Vagina (tissue), 2 donors: ENCODE measurements at regions not wholly inside any gene's neighbourhood (a gene's known extent, or its start where the extent isn't known, plus 50 kb on each side); places are given as distances from the start of the nearest gene placed in this dataset.
"Not testable (repeated sequence)": the region's sequence is repeated elsewhere in the genome, so short reads cannot be mapped to it uniquely, and the experiment has no call there.

Experiments
- DNase-seq, 2 donors: peaks; one replicate each; pipeline ENCODE4 v3.0.0-alpha.2; 2017; ENCODE audit errors: extremely low spot score in 2 of 2
- H3K27ac ChIP-seq: fragments of 200-600 bp; sonication (generic); one replicate; pipeline ENCODE4 v1.5.1; 2019
- H3K27me3 ChIP-seq: fragments of 200-600 bp; sonication (generic); one replicate; pipeline ENCODE4 v1.5.1; 2019
- H3K36me3 ChIP-seq, 2 donors: fragments of 200-600 bp; sonication (generic); one replicate each; pipeline ENCODE4 v1.5.1; 2017 to 2019
- H3K4me1 ChIP-seq: fragments of 200-600 bp; sonication (generic); one replicate; pipeline ENCODE4 v1.5.1; 2019
- H3K4me3 ChIP-seq, 2 donors: fragments of 200-600 bp; sonication (generic); 1 replicate in 1 of 2; 2 replicates in 1 of 2; pipeline ENCODE4 v1.5.1; 2016 to 2019
- H3K9me3 ChIP-seq: fragments of 200-600 bp; sonication (generic); one replicate; pipeline ENCODE4 v1.5.1; 2019
- POLR2A ChIP-seq, 2 donors: fragments of 450-650 bp; IDR thresholded peaks; one replicate each; pipeline ENCODE4 v1.6.1; 2017; ENCODE audit warnings: antibody characterized with exemption in 2 of 2, mild to moderate bottlenecking in 2 of 2, moderate library complexity in 2 of 2
- POLR2AphosphoS5 ChIP-seq, 2 donors: sonication (generic); formaldehyde crosslinking; IDR thresholded peaks; one replicate each; pipeline ENCODE4 v1.9.0; 2017; ENCODE audit warnings: antibody characterized with exemption in 2 of 2, mild to moderate bottlenecking in 2 of 2, low read depth in 1 of 2; ENCODE audit not compliant: insufficient read depth in 1 of 2
- intact Hi-C: fragments of 100-400 bp; cut with DNase I; formaldehyde crosslinking; loops from one replicate; pipeline ENCODE4 v1.15.1; 2023
- TF ChIP-seq, protein P1 (sequence below), 3 experiments: fragments of 450-650 bp in 2 of 3; fragments of 200-600 bp in 1 of 3; sonication (generic) in 1 of 3; IDR thresholded peaks; one replicate each; pipeline ENCODE4 v1.5.1; 2017 to 2019; ENCODE audit warnings: antibody characterized with exemption in 3 of 3, mild to moderate bottlenecking in 2 of 3, moderate library complexity in 2 of 3

GRCh38 chr6:4412488-4412887, 277.1 kb upstream of the ECI2 start:
- no peak overlapping the region for H3K27ac ChIP-seq
- TF ChIP-seq POLR2AphosphoS5 (IDR thresholded peaks at IDR 0.05; ENCODE audit: insufficient read depth in 1 of 2, low read depth in 1 of 2) = no peak
- no peak for TF ChIP-seq POLR2A (IDR thresholded peaks at IDR 0.05)
- H3K27me3 ChIP-seq = no peaks in the 10 kb centered on the region
- intact Hi-C loops = no loop called here
- H3K4me1 ChIP-seq = peaks cover 5% of the 10 kb centered on the region
- no peaks in the 10 kb centered on the region for H3K9me3 ChIP-seq
- DNase-seq = no peak
- H3K36me3 ChIP-seq = no peaks in the 10 kb centered on the region
- no peak overlapping the region for H3K4me3 ChIP-seq

DNA sequence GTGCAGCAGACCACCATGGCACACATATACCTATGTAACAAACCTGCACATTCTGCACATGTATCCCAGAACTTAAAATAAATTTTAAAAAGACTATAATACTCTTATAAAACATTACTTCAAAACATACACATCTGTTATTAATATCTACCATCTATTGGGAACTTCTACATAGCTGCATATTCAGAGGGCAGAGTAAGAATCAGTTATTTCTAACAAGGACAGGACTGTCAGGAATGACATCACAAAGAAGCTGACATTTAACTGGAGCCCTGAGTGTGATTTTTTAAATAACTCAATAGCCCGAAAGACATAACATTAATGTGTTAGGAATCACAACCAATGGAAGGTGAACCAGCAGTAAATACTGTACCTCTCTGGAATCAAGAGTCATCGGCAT, 276.7 kb upstream of the ECI2 start:
- no peaks in the 10 kb centered on the region for H3K9me3 ChIP-seq
- intact Hi-C loops = no loop called here
- H3K4me3 ChIP-seq = no peak overlapping the region
- H3K27ac ChIP-seq = no peak overlapping the region
- TF ChIP-seq POLR2AphosphoS5 (IDR thresholded peaks at IDR 0.05; ENCODE audit: insufficient read depth in 1 of 2, low read depth in 1 of 2) = no peak
- TF ChIP-seq POLR2A (IDR thresholded peaks at IDR 0.05) = no peak
- no peak for DNase-seq
- H3K4me1 ChIP-seq = peaks cover 5% of the 10 kb centered on the region
- H3K27me3 ChIP-seq = no peaks in the 10 kb centered on the region
- no peaks in the 10 kb centered on the region for H3K36me3 ChIP-seq

- H3K27ac ChIP-seq, H3K9me3 ChIP-seq, H3K36me3 ChIP-seq, H3K4me3 ChIP-seq, intact Hi-C loops, DNase-seq, H3K27me3 ChIP-seq: not testable (repeated sequence)
- peaks cover 11% of the 10 kb centered on the region for H3K4me1 ChIP-seq
Measured at GRCh38 chr6:4407710-4408109, 272.3 kb upstream of the ECI2 start.

DNA sequence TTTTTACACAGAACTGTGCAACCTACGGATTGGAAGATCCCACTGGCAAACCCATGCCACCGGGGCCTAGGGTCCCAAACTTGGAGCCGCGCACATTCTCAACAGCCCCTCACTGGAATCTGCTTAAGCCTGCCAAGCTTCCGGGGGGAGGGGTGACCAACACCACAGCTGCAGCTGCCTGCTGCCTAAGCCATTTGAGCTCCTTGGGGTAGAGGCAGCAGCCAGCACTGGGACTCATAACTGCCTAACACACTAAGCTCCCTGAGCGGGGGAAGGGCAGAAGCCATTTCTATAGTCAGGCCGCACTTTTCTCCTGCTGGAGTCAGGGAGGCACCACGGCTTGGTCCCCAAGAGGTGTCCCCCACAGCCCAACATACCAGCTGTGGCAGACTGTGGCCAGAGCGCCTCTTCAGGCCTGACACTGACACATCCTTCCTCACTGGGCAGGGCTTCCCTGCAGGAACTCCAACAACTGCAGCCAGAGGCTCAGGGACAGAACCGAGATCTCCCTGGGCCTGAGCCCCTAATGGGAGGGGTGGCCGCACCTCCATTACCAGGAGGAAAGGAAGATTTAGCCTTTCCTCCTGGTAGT, 270.3 kb upstream of the ECI2 start:
- Histone ChIP-seq H3K27me3 (no peaks in the 10 kb centered on the region), H3K36me3 (no peaks in the 10 kb centered on the region), H3K4me3 (no peak overlapping the region), H3K27ac (no peak overlapping the region), H3K4me1 (peaks cover 14% of the 10 kb centered on the region), H3K9me3 (no peaks in the 10 kb centered on the region)
- TF ChIP-seq POLR2AphosphoS5 (IDR thresholded peaks at IDR 0.05; ENCODE audit: insufficient read depth in 1 of 2, low read depth in 1 of 2) (no peak), POLR2A (IDR thresholded peaks at IDR 0.05) (no peak)
- TF ChIP-seq, protein P1, sequence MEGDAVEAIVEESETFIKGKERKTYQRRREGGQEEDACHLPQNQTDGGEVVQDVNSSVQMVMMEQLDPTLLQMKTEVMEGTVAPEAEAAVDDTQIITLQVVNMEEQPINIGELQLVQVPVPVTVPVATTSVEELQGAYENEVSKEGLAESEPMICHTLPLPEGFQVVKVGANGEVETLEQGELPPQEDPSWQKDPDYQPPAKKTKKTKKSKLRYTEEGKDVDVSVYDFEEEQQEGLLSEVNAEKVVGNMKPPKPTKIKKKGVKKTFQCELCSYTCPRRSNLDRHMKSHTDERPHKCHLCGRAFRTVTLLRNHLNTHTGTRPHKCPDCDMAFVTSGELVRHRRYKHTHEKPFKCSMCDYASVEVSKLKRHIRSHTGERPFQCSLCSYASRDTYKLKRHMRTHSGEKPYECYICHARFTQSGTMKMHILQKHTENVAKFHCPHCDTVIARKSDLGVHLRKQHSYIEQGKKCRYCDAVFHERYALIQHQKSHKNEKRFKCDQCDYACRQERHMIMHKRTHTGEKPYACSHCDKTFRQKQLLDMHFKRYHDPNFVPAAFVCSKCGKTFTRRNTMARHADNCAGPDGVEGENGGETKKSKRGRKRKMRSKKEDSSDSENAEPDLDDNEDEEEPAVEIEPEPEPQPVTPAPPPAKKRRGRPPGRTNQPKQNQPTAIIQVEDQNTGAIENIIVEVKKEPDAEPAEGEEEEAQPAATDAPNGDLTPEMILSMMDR (IDR thresholded peaks at IDR 0.05) = no peak
- DNase-seq = no peak
- intact Hi-C loops = no loop called here

DNA sequence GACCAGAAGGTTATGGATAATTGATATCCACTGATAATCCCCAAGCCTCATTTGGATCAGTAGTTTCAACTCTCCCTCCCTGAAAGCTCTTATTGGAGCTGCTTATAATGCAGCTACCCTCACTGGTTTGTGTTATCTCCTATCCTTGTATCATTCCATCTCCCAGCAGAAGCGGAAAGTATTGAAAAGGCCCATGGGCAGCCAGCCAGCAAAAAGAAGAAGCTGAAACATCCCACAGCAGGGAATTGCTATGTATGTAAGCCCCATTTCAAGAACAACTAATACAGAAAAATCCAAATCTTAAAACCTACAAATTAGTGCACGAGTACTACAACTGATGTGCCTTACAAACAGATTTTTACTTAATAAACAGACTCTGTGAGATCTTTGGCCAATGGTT, 269.0 kb upstream of the ECI2 start:
- no peak overlapping the region for H3K27ac ChIP-seq
- no peak for DNase-seq
- no peaks in the 10 kb centered on the region for H3K27me3 ChIP-seq
- H3K4me1 ChIP-seq = peaks cover 14% of the 10 kb centered on the region
- intact Hi-C loops = no loop called here
- TF ChIP-seq POLR2AphosphoS5 (IDR thresholded peaks at IDR 0.05; ENCODE audit: insufficient read depth in 1 of 2, low read depth in 1 of 2) = no peak
- TF ChIP-seq POLR2A (IDR thresholded peaks at IDR 0.05) = no peak
- TF ChIP-seq, protein P1 (IDR thresholded peaks at IDR 0.05) = no peak
- no peak overlapping the region for H3K4me3 ChIP-seq
- H3K36me3 ChIP-seq = no peaks in the 10 kb centered on the region
- no peaks in the 10 kb centered on the region for H3K9me3 ChIP-seq

- H3K36me3 ChIP-seq = no peaks in the 10 kb centered on the region
- H3K27me3 ChIP-seq = no peaks in the 10 kb centered on the region
- no peaks in the 10 kb centered on the region for H3K9me3 ChIP-seq
- DNase-seq = no peak
- no peak overlapping the region for H3K27ac ChIP-seq
- peaks cover 14% of the 10 kb centered on the region for H3K4me1 ChIP-seq
- no peak overlapping the region for H3K4me3 ChIP-seq
- intact Hi-C loops = no loop called here
- no peak for TF ChIP-seq POLR2AphosphoS5 (IDR thresholded peaks at IDR 0.05; ENCODE audit: insufficient read depth in 1 of 2, low read depth in 1 of 2)
- no peak for TF ChIP-seq POLR2A (IDR thresholded peaks at IDR 0.05)
- TF ChIP-seq, protein P1 (IDR thresholded peaks at IDR 0.05) = no peak
Measured at GRCh38 chr6:4403828-4404227, 268.5 kb upstream of the ECI2 start.
